Activated naive CD4-positive, alpha-beta T cell treated with anti-CD3 and anti-CD28 coated beads, Interleukin-2, amount 50 U/mL, for 72 hours (primary cell): ENCODE measurements at regions not wholly inside any gene's neighbourhood (a gene's known extent, or its start where the extent isn't known, plus 50 kb on each side); places are given as distances from the start of the nearest gene placed in this dataset.
"Not testable (repeated sequence)": the region's sequence is repeated elsewhere in the genome, so short reads cannot be mapped to it uniquely, and the experiment has no call there.

ENCODE experiments used
- ATAC-seq, 2 donors: fragments of 150-1000 bp; cut with Tn5 transposase; 2 replicates each; pipeline ENCODE4 v1.10.0; 2021; ENCODE audit warnings: mild to moderate bottlenecking in 2 of 2, moderate library complexity in 2 of 2
- DNase-seq, 2 donors: peaks; one replicate each; pipeline ENCODE4 v3.0.0; 2021 to 2022; ENCODE audit warnings: low spot score in 2 of 2
- H3K27ac Mint-ChIP-seq, 2 donors: one replicate each; pipeline ENCODE4 v1.8.0; 2022; ENCODE audit warnings: mild to moderate bottlenecking in 2 of 2, mixed read lengths in 2 of 2
- H3K36me3 Mint-ChIP-seq, 2 donors: one replicate each; pipeline ENCODE4 v1.8.0; 2022; ENCODE audit warnings: mixed read lengths in 2 of 2
- H3K9me3 Mint-ChIP-seq, 2 donors: one replicate each; pipeline ENCODE4 v1.8.0; 2022; ENCODE audit warnings: mixed read lengths in 2 of 2

DNA sequence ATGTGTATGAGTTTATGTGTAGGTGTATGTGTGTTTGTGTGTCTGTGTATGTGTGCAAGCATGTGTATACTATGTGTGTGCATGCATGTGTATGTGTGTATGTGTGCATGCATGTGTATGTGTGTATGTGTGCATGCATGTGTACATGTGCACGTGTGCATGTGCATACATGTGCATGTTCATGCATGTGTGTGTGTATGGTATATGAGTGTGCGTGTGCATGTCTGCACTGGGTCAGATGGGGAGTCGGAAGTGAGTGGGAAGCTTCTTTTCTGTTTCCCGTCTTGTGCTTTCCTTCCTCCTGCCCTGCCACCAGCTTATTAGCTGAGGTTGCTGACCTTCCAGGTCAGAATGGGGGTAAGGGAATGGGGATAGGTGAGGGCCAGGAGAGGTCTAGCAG, 174.7 kb downstream of the MAP2K4 start:
- H3K27ac Mint-ChIP-seq, result no peak overlapping the region
- DNase-seq (no peak), ATAC-seq (no peak)
- peaks cover 3% of the 10 kb centered on the region in 2 donors for H3K9me3 Mint-ChIP-seq
- H3K36me3 Mint-ChIP-seq, result no peaks in the 10 kb centered on the region

GRCh38 chr17:12201294-12201880, 180.7 kb downstream of the MAP2K4 start:
- DNase-seq (no peak), ATAC-seq (no peak)
- Mint-ChIP-seq H3K36me3 (no peaks in the 10 kb centered on the region), H3K9me3 (no peaks in the 10 kb centered on the region), H3K27ac (no peak overlapping the region)

DNA sequence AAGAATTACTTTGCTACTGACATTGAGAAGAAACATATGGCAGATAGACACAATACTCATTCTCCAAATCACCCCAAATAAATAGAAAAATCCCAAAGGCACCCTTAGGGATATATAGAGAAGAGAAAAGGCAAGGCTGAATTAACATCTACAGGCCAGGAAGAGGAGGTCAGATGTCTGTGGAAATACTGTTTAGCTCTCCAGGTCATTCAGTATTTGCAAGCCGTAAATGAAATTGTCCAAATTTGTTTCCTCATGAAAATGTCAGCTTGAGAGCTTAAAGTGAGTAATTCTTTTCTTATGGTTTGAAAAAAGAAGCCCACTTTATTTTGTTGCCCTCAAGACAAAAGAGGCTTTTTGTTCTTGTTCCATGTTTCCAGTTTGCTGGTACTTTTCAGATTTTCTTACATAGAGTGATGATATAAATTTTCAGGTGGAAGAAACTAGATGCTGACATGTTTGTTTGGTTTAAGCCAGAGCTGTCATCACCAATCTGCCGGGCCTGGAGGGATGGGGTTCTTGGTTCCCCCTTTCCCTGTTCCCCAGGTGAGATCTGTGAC, 189.0 kb downstream of the MAP2K4 start:
- Mint-ChIP-seq H3K27ac (no peak overlapping the region), H3K9me3 (no peaks in the 10 kb centered on the region), H3K36me3 (peaks cover 0 to 4% of the 10 kb centered on the region in 2 donors)
- ATAC-seq (no peak), DNase-seq (no peak)

- not testable (repeated sequence) for H3K27ac Mint-ChIP-seq, DNase-seq, H3K36me3 Mint-ChIP-seq, ATAC-seq
- H3K9me3 Mint-ChIP-seq, result peaks cover 7 to 10% of the 10 kb centered on the region in 2 donors
Measured at GRCh38 chr17:12220714-12221439, 200.2 kb downstream of the MAP2K4 start.

- no peak for DNase-seq
- Mint-ChIP-seq H3K36me3 (peaks cover 6 to 7% of the 10 kb centered on the region in 2 donors), H3K27ac (no peak overlapping the region), H3K9me3 (peaks cover 10% of the 10 kb centered on the region in 2 donors)
- no peak for ATAC-seq
Measured at GRCh38 chr17:12222392-12222791, 201.7 kb downstream of the MAP2K4 start.

GRCh38 chr17:12227547-12227946, 206.9 kb downstream of the MAP2K4 start:
- DNase-seq (no peak), ATAC-seq (no peak)
- Mint-ChIP-seq H3K27ac (no peak overlapping the region), H3K9me3 (peaks cover 0 to 7% of the 10 kb centered on the region in 2 donors), H3K36me3 (no peaks in the 10 kb centered on the region)

GRCh38 chr17:12229335-12229734, 208.7 kb downstream of the MAP2K4 start:
- ATAC-seq (no peak), DNase-seq (no peak)
- H3K27ac Mint-ChIP-seq, result peak overlapping the region in 1 of 2 donors; percentile 29
- no peaks in the 10 kb centered on the region for H3K36me3 Mint-ChIP-seq
- peaks cover 0 to 7% of the 10 kb centered on the region in 2 donors for H3K9me3 Mint-ChIP-seq

DNA sequence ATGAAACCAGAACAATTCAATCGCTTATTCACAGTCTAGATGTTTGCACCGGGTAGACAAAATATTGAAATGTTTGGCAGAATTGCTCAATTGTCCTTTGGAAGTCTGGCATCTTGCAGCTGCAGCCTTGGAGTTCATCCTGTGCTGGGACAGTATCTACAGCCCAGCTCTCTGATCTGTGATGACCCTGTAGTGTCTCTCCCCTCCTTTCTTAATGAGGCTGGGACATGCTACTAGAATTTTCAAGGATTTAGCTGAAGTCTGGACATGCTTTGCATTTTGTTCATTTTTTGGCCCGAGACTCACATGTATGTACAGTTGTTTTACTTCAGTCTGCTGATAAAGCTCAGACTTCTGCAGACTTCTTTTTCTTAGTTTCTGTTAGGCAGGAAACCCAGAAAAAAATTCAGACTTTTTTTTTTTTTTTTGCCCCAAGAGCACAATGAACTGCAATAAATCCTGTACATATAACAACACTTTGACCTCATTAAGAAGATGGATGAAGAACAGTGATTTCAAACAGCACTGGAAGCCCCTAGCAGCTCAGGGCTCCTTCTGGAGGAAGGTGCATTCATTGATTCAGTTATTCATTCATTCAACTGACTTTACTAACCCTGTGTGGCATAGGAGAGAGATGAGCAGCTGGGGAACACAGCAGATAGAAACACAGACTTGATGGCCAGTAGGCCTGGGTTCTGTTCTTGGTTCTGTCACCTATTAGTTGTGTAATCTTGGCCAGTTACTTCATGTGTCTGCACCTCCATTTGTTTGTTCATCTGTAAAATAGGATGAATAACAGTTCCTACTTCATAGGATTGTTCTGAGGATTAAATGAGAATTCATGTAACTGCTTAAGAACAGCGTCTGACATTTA, 210.0 kb downstream of the MAP2K4 start:
- Mint-ChIP-seq H3K9me3 (peaks cover 0 to 7% of the 10 kb centered on the region in 2 donors), H3K36me3 (no peaks in the 10 kb centered on the region), H3K27ac (no peak overlapping the region)
- ATAC-seq (no peak), DNase-seq (no peak)

DNA sequence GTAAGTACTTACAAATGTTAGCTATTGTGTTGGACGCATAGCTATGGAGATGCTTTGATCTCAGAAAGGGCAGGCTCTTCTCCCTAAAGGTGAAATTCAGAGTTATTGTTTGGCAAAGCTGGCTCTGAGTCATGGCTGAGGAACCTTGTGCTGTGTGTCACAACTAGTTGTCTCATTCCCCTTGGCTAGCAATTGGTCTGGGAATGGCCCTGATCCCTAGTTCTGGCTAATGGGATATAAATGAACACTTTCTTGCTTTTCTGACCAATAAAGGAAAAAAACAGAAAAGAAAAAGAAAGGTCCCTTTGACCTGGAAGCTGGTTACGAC, 210.6 kb downstream of the MAP2K4 start:
- Mint-ChIP-seq H3K27ac (no peak overlapping the region), H3K36me3 (no peaks in the 10 kb centered on the region), H3K9me3 (peaks cover 0 to 7% of the 10 kb centered on the region in 2 donors)
- no peak for ATAC-seq
- no peak for DNase-seq

GRCh38 chr17:12239021-12239420, 218.3 kb downstream of the MAP2K4 start:
- DNase-seq, ATAC-seq, H3K27ac Mint-ChIP-seq, H3K9me3 Mint-ChIP-seq, H3K36me3 Mint-ChIP-seq: not testable (repeated sequence)

DNA sequence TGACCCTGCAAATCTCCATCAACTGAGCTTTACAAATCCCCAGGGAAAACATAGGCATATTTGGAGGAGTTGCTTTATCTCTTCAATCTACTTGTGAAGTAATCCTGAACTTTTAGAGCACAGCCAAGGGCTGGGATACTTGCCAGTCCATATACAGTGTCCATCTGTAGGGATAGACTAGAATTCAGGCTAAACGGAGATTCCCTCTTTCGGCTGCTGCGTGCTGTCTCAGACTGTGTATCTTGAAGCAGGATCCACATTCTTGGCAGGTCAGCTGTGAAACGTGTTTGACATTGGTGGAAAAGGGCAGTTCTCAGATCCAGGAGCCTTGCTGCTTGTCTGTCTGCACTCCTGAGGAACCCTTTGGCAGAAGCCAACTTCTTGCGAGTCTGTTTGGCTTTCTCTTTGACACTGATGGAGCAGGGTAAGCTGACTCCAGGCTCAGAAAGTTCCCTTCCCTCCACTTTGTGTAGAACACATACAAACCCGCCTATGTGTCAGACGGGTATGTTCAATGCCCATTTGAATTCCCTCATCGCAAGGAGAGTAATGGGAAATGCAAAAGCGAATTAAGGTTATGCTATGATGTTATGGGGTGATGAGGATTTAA, 221.8 kb downstream of the MAP2K4 start:
- Mint-ChIP-seq H3K36me3 (no peaks in the 10 kb centered on the region), H3K27ac (no peak overlapping the region), H3K9me3 (no peaks in the 10 kb centered on the region)
- DNase-seq, result no peak
- no peak for ATAC-seq

DNA sequence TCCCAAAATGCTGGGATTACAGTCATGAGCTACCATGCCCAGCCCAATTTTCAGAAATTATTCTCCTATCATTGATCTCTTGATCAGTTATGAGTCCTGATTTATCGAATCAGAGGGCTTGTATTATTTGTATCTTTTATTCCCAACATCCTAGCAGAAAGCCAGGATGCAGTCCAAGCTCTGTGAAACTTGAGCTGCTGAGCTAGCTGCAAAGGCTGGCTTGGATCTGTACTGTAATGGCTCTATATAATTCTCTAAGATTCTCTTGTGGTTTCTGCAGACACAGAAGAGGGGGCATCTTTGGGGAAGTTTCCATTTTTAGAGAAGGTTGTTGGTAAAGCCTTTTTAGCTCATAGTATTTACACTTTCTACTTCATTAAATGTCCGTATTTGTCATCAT, 227.1 kb downstream of the MAP2K4 start:
- no peak for ATAC-seq

DNA sequence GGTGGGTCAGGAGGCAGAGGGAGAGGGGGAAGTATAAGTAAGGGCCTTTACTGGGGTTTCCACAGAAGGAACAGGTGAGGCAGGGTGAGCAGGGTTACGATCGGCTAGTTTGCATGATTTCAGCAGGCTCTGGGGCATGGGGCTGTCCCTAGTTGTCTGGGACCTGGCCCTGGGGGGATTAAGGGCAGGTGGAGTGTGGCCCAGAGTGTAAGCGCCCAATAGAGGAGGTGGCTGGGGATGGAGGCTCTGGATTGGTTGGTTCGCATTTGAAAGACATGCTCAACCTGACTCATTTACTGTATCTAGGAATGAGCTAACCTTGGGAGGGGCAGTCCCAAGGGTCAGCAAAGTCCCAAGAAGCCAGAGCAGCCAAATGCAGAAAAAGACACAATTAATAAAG, 230.3 kb downstream of the MAP2K4 start:
- no peaks in the 10 kb centered on the region for H3K9me3 Mint-ChIP-seq
- DNase-seq, result no peak
- H3K27ac Mint-ChIP-seq, result no peak overlapping the region
- no peaks in the 10 kb centered on the region for H3K36me3 Mint-ChIP-seq
- ATAC-seq, result no peak

More for the DNA sequence above, 227.1 kb downstream of the MAP2K4 start:
- no peak overlapping the region for H3K27ac Mint-ChIP-seq
- DNase-seq, result no peak
- no peaks in the 10 kb centered on the region for H3K36me3 Mint-ChIP-seq
- H3K9me3 Mint-ChIP-seq, result no peaks in the 10 kb centered on the region

DNA sequence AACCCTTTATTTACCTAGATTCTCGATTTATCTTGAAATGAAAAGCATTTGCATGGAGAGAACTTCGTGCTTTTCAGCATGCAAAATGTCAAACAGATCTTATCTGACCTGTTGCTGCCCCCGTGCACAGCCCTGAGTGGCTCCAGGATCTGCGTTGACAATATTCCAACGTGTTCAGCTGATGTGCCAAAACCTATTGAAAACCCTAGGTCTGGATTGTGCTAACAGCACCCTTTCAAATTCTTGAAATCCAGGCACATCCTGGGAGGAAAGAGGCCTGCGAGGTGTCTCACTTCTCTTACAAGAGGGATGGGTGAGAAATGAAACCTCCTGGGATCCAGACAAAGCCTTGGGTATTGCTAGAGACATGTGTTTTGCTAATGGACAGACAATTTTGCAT, 231.8 kb downstream of the MAP2K4 start:
- Mint-ChIP-seq H3K9me3 (no peaks in the 10 kb centered on the region), H3K27ac (no peak overlapping the region), H3K36me3 (no peaks in the 10 kb centered on the region)
- ATAC-seq (no peak), DNase-seq (no peak)

GRCh38 chr17:12254460-12254859, 233.8 kb downstream of the MAP2K4 start:
- ATAC-seq, result no peak
- DNase-seq, result no peak
- Mint-ChIP-seq H3K9me3 (no peaks in the 10 kb centered on the region), H3K27ac (no peak overlapping the region), H3K36me3 (no peaks in the 10 kb centered on the region)

- no peak for ATAC-seq
- Mint-ChIP-seq H3K27ac (no peak overlapping the region), H3K36me3 (no peaks in the 10 kb centered on the region), H3K9me3 (peaks cover 0 to 2% of the 10 kb centered on the region in 2 donors)
- peak in 1 of 2 donors; percentile 7 for DNase-seq
Measured at GRCh38 chr17:12256380-12256995, 235.8 kb downstream of the MAP2K4 start.
